ENCODE measurements at regions not wholly inside any gene's neighbourhood (a gene's known extent, or its start where the extent isn't known, plus 50 kb on each side); places are given as distances from the start of the nearest gene placed in this dataset.

GRCh38 chr1:217088011-217088410 is 364.8 kb upstream of the ESRRG start:
- no peak for TF ChIP-seq CTCF (IDR thresholded peaks at IDR 0.05)
- no peak for TF ChIP-seq POLR2A (IDR thresholded peaks at IDR 0.05)
- Histone ChIP-seq H3K4me3 (replicated peaks in 1 of 3) (no peak overlapping the region), H3K4me1 (peaks cover 0 to 6% of the 10 kb centered on the region in 2 donors), H3K27me3 (no peaks in the 10 kb centered on the region), H3K36me3 (no peaks in the 10 kb centered on the region), H3K9me3 (no peaks in the 10 kb centered on the region), H3K27ac (peak overlapping the region in 2 of 3 donors; percentile 9 to 82)
- WGBS, 2 donors = 24 to 28% methylated on average over 3 of the region's 3 CpGs
- intact Hi-C loops (cut with DNase I) = no loop called here
- DNase-seq = no peak

DNA sequence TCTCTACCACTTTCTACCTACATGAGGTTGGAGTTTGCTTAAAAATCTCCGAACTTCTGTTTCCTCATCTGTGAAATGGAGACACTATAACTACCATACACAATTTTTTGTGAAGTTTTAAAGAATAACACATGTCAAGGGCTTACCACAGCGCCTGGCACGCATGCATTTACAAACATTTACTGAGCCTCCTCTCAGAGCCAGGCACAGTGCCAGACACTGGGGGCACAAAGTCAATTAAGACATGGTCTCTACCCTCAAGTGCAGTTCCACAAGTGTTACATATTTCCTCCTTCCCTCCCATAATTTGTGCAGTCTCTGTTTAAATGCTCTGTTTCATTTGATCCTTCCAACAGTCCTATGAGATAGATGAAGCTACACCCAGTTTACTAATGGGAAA is 356.4 kb upstream of the ESRRG start:
- no peaks in the 10 kb centered on the region for H3K9me3 ChIP-seq
- peak overlapping the region; percentile 61 to 73 (median 69) for H3K27ac ChIP-seq
- H3K4me3 ChIP-seq (replicated peaks in 1 of 3) = no peak overlapping the region
- H3K36me3 ChIP-seq = no peaks in the 10 kb centered on the region
- H3K4me1 ChIP-seq = peaks cover 16 to 20% of the 10 kb centered on the region in 2 donors
- WGBS, 2 donors = 32 to 42% methylated on average over 3 of the region's 3 CpGs
- DNase-seq = peak; percentile 92 to 95
- no peaks in the 10 kb centered on the region for H3K27me3 ChIP-seq
- intact Hi-C loops (cut with DNase I) = no loop called here
- TF ChIP-seq POLR2A (IDR thresholded peaks at IDR 0.05) (no peak), CTCF (IDR thresholded peaks at IDR 0.05) (no peak)

DNA sequence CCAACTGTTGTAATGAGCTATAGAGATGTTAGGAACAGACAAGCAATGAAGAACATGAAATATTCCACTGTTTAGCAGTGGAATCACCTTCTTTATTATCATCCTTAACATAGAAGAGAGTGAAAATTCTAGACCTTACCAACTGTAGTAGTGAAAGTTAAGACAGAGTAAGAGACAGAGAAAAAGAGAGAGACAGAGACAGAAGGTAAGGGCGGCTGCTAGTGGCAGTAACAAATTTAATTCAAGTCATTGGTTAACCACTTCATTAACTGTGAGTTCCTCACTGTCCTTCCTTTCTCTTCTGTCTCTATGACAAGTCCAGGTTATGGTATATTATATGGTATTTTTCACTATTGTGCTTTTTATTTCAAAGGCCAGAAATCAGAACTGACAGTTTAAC is 355.7 kb upstream of the ESRRG start:
- no peaks in the 10 kb centered on the region for H3K9me3 ChIP-seq
- 52 to 55% methylated on average over 1 of the region's 1 CpG for WGBS, 2 donors
- intact Hi-C loops (cut with DNase I) = no loop called here
- TF ChIP-seq POLR2A (IDR thresholded peaks at IDR 0.05) (no peak), CTCF (IDR thresholded peaks at IDR 0.05) (no peak)
- H3K27ac ChIP-seq = peak overlapping the region; percentile 61 to 73 (median 69)
- peaks cover 16 to 20% of the 10 kb centered on the region in 2 donors for H3K4me1 ChIP-seq
- H3K27me3 ChIP-seq = no peaks in the 10 kb centered on the region
- no peak for DNase-seq
- no peaks in the 10 kb centered on the region for H3K36me3 ChIP-seq
- H3K4me3 ChIP-seq (replicated peaks in 1 of 3) = no peak overlapping the region

DNA sequence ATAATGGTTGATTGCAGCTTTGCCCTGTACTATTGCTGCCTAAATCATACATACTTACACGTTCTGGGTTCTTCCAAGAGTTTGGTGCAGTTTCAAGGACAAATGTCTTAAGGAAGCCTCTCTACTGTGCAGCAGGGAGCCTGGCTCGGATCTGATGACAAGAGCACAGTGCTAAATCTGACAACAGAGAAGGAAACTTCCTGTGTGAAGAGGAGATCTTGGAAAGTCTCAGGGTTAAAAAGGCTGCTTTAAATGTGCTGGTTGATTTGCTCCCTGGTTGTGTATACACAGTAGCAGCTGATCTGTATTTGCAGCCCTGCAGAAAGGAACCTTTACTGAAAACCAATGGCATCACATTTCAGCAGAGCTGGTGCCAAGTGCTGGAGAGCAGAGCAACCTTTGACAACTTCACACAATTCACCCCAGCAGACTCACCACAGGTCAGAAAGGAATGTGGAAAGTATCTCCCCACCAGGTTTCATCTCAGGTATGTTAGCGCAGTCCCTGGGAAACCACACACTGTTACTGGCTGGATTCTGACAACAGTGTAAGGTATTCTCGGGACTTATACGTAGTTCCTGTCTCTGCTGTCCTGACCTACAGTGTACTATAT is 355.0 kb upstream of the ESRRG start:
- H3K27ac ChIP-seq = peak overlapping the region; percentile 61 to 73 (median 69)
- no peaks in the 10 kb centered on the region for H3K36me3 ChIP-seq
- intact Hi-C loops (cut with DNase I) = no loop called here
- WGBS, 2 donors = 26 to 28% methylated on average over 5 of the region's 5 CpGs
- peak; percentile 78 to 85 for DNase-seq
- TF ChIP-seq POLR2A (IDR thresholded peaks at IDR 0.05) (peak in 1 of 2 donors; percentile 37), CTCF (IDR thresholded peaks at IDR 0.05) (no peak)
- no peaks in the 10 kb centered on the region for H3K27me3 ChIP-seq
- H3K4me1 ChIP-seq = peaks cover 16 to 20% of the 10 kb centered on the region in 2 donors
- peak overlapping the region in 2 of 3 donors; percentile 18 to 23 for H3K4me3 ChIP-seq (replicated peaks in 1 of 3)
- H3K9me3 ChIP-seq = no peaks in the 10 kb centered on the region

GRCh38 chr1:217077426-217077825 is 354.2 kb upstream of the ESRRG start:
- Histone ChIP-seq H3K4me1 (peaks cover 16 to 20% of the 10 kb centered on the region in 2 donors), H3K27ac (peak overlapping the region; percentile 61 to 73 (median 69)), H3K4me3 (replicated peaks in 1 of 3) (peak overlapping the region in 2 of 3 donors; percentile 21 to 23), H3K9me3 (no peaks in the 10 kb centered on the region), H3K36me3 (no peaks in the 10 kb centered on the region), H3K27me3 (no peaks in the 10 kb centered on the region)
- intact Hi-C loops (cut with DNase I) = no loop called here
- no peak for DNase-seq
- TF ChIP-seq CTCF (IDR thresholded peaks at IDR 0.05) (no peak), POLR2A (IDR thresholded peaks at IDR 0.05) (no peak)
- 31 to 38% methylated on average over 3 of the region's 3 CpGs for WGBS, 2 donors
